HEK293 (cell line): ENCODE measurements at regions not wholly inside any gene's neighbourhood (a gene's known extent, or its start where the extent isn't known, plus 50 kb on each side); places are given as distances from the start of the nearest gene placed in this dataset.

Source experiments
- CTCF ChIA-PET: fragments of 350-600 bp; formaldehyde crosslinking; extraction: SDS; loops from one replicate; lab custom pipeline; 2021; ENCODE audit warnings: antibody characterized with exemption; lab: Yijun Ruan, JAX
- POLR2A ChIA-PET: fragments of 300-600 bp; formaldehyde crosslinking; extraction: SDS; loops from one replicate; lab custom pipeline; 2020; ENCODE audit warnings: antibody characterized with exemption, inconsistent platforms; lab: Yijun Ruan, JAX
- H3K27ac ChIP-seq: fragments of 200-500 bp; sonication (Bioruptor generic); 2 replicates; pipeline ENCODE4 v1.5.1; 2014; ENCODE audit warnings: low read depth, low read length, control low read depth, inconsistent platforms; ENCODE audit errors: extremely low read depth
- H3K36me3 ChIP-seq, 2 experiments: fragments of 200-500 bp in 1 of 2; sonication (Bioruptor generic) in 1 of 2; 1 replicate in 1 of 2; 2 replicates in 1 of 2; pipeline ENCODE4 v1.5.1; 2014 to 2017; ENCODE audit warnings: inconsistent platforms in 2 of 2, low read length in 2 of 2; ENCODE audit not compliant: control insufficient read depth in 2 of 2, insufficient read depth in 1 of 2
- H3K4me1 ChIP-seq: fragments of 200-500 bp; sonication (Bioruptor generic); 2 replicates; pipeline ENCODE4 v1.5.1; 2014; ENCODE audit warnings: mild to moderate bottlenecking, low read length, inconsistent platforms; ENCODE audit not compliant: control insufficient read depth, insufficient read depth
- H3K4me3 ChIP-seq: 2 replicates; pipeline ENCODE4 v1.5.1; 2011; ENCODE audit warnings: low read depth, mild to moderate bottlenecking, control low read depth, low read length, moderate library complexity
- H3K9me3 ChIP-seq: fragments of 200-500 bp; sonication (Bioruptor generic); 2 replicates; pipeline ENCODE4 v1.5.1; 2014; ENCODE audit warnings: low read depth, low read length, inconsistent platforms; ENCODE audit not compliant: control insufficient read depth, insufficient read depth
- GFI1B ChIP-seq: fragments of 450-650 bp; formaldehyde crosslinking; IDR thresholded peaks from 2 replicates; pipeline ENCODE4 v1.5.1; 2016; ENCODE audit warnings: missing biosample characterization, missing genetic modification characterization
- GLI4 ChIP-seq: fragments of 450-650 bp; formaldehyde crosslinking; IDR thresholded peaks from 2 replicates; pipeline ENCODE4 v1.5.1; 2016; ENCODE audit warnings: missing biosample characterization, missing genetic modification characterization
- MEIS1 ChIP-seq: sonication (generic); formaldehyde crosslinking; IDR thresholded peaks from 2 replicates; pipeline ENCODE4 v1.8.1; 2022; ENCODE audit warnings: missing genetic modification reagents, mild to moderate bottlenecking, borderline replicate concordance
- YY1 ChIP-seq: fragments of 450-650 bp; formaldehyde crosslinking; IDR thresholded peaks from 2 replicates; pipeline ENCODE4 v1.5.1; 2018; ENCODE audit warnings: missing biosample characterization, missing genetic modification characterization
- ZBTB17 ChIP-seq: fragments of 450-650 bp; formaldehyde crosslinking; IDR thresholded peaks from 2 replicates; pipeline ENCODE4 v1.5.1; 2016; ENCODE audit warnings: missing biosample characterization, missing genetic modification characterization
- ZFP3 ChIP-seq: fragments of 450-650 bp; formaldehyde crosslinking; IDR thresholded peaks from 2 replicates; pipeline ENCODE4 v1.5.1; 2016; ENCODE audit warnings: low read depth, missing biosample characterization, missing genetic modification characterization
- ZFP69B ChIP-seq: fragments of 450-650 bp; formaldehyde crosslinking; IDR thresholded peaks from 2 replicates; pipeline ENCODE4 v1.5.1; 2016; ENCODE audit warnings: missing biosample characterization, missing genetic modification characterization
- ZNF16 ChIP-seq: fragments of 450-650 bp; formaldehyde crosslinking; IDR thresholded peaks from 2 replicates; pipeline ENCODE4 v1.5.1; 2016; ENCODE audit warnings: low read depth, missing biosample characterization, missing genetic modification characterization
- ZNF174 ChIP-seq: fragments of 450-650 bp; formaldehyde crosslinking; IDR thresholded peaks from 2 replicates; pipeline ENCODE4 v1.5.0; 2017; ENCODE audit warnings: missing biosample characterization, mild to moderate bottlenecking, missing genetic modification characterization
- ZNF202 ChIP-seq: fragments of 450-650 bp; formaldehyde crosslinking; IDR thresholded peaks from 2 replicates; pipeline ENCODE4 v1.5.1; 2016; ENCODE audit warnings: missing biosample characterization, missing genetic modification characterization, borderline replicate concordance
- ZNF391 ChIP-seq: fragments of 450-650 bp; formaldehyde crosslinking; IDR thresholded peaks from 2 replicates; pipeline ENCODE4 v1.5.1; 2016; ENCODE audit warnings: low read depth, missing biosample characterization, missing genetic modification characterization, borderline replicate concordance
- ZNF404 ChIP-seq: fragments of 450-650 bp; formaldehyde crosslinking; IDR thresholded peaks from 2 replicates; pipeline ENCODE4 v1.5.1; 2017; ENCODE audit warnings: missing biosample characterization, missing genetic modification characterization
- ZNF560 ChIP-seq: fragments of 450-650 bp; formaldehyde crosslinking; IDR thresholded peaks from 2 replicates; pipeline ENCODE4 v1.5.1; 2017; ENCODE audit warnings: missing biosample characterization, missing genetic modification characterization, borderline replicate concordance
- ZNF585B ChIP-seq: fragments of 450-650 bp; formaldehyde crosslinking; IDR thresholded peaks from 2 replicates; pipeline ENCODE4 v1.5.1; 2016; ENCODE audit warnings: missing biosample characterization, missing genetic modification characterization
- ZNF654 ChIP-seq: fragments of 450-650 bp; formaldehyde crosslinking; IDR thresholded peaks from 2 replicates; pipeline ENCODE4 v1.5.1; 2016; ENCODE audit warnings: low read depth, missing biosample characterization, missing genetic modification characterization
- TF ChIP-seq, protein P1 (sequence below): fragments of 450-650 bp; formaldehyde crosslinking; IDR thresholded peaks from 2 replicates; pipeline ENCODE4 v1.5.1; 2016; ENCODE audit warnings: missing biosample characterization, missing genetic modification characterization
- TF ChIP-seq, protein P2 (sequence below): fragments of 450-650 bp; formaldehyde crosslinking; IDR thresholded peaks from 2 replicates; pipeline ENCODE4 v1.5.1; 2016; ENCODE audit warnings: missing biosample characterization, missing genetic modification characterization, borderline replicate concordance
- TF ChIP-seq, protein P3 (sequence below): fragments of 450-650 bp; formaldehyde crosslinking; IDR thresholded peaks from 2 replicates; pipeline ENCODE4 v1.5.1; 2016; ENCODE audit warnings: missing biosample characterization, missing genetic modification characterization

DNA sequence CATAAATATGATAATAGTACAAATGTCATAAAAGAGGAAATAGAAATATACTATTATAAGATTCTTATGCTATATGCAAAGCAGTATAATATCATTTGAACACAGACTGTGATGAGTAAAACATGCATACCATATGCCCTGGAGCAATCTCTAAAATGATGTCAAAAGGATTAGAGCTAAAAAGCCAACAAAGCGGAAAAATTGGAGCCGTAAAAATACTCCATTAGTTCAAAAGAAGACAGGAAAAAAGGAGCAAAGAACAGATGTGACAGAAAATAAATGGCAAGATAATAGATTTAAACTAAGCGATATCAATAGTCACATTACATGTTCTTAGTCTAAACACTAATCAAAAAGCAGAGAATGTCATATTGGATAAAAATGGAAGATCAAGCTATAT, 191.0 kb upstream of the PLPP4 start:
- ChIA-PET POLR2A (no interaction called here), CTCF (interaction anchor here (1.9 kb wide), 1 partner anchor 44 kb away, joined by 5 read pairs; no protein-coding TSS in a partner anchor)
- TF ChIP-seq GFI1B (tag by site-specific recombination), result no peak
- no peak for TF ChIP-seq ZBTB17 (tag by site-specific recombination)
- TF ChIP-seq ZFP3, result no peak
- TF ChIP-seq ZNF404 (tag by site-specific recombination), result no peak
- no peak for TF ChIP-seq MEIS1 (CRISPR knock-in tag)
- TF ChIP-seq ZFP69B (tag by site-specific recombination), result no peak
- no peak for TF ChIP-seq ZNF202 (tag by site-specific recombination)
- no peak for TF ChIP-seq ZNF654
- TF ChIP-seq ZNF16, result no peak
- no peak for TF ChIP-seq GLI4
- TF ChIP-seq ZNF585B (tag by site-specific recombination), result no peak
- TF ChIP-seq, protein P1, sequence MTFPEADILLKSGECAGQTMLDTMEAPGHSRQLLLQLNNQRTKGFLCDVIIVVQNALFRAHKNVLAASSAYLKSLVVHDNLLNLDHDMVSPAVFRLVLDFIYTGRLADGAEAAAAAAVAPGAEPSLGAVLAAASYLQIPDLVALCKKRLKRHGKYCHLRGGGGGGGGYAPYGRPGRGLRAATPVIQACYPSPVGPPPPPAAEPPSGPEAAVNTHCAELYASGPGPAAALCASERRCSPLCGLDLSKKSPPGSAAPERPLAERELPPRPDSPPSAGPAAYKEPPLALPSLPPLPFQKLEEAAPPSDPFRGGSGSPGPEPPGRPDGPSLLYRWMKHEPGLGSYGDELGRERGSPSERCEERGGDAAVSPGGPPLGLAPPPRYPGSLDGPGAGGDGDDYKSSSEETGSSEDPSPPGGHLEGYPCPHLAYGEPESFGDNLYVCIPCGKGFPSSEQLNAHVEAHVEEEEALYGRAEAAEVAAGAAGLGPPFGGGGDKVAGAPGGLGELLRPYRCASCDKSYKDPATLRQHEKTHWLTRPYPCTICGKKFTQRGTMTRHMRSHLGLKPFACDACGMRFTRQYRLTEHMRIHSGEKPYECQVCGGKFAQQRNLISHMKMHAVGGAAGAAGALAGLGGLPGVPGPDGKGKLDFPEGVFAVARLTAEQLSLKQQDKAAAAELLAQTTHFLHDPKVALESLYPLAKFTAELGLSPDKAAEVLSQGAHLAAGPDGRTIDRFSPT (tag by site-specific recombination), result no peak
- TF ChIP-seq ZNF174 (tag by site-specific recombination), result no peak
- TF ChIP-seq, protein P2, sequence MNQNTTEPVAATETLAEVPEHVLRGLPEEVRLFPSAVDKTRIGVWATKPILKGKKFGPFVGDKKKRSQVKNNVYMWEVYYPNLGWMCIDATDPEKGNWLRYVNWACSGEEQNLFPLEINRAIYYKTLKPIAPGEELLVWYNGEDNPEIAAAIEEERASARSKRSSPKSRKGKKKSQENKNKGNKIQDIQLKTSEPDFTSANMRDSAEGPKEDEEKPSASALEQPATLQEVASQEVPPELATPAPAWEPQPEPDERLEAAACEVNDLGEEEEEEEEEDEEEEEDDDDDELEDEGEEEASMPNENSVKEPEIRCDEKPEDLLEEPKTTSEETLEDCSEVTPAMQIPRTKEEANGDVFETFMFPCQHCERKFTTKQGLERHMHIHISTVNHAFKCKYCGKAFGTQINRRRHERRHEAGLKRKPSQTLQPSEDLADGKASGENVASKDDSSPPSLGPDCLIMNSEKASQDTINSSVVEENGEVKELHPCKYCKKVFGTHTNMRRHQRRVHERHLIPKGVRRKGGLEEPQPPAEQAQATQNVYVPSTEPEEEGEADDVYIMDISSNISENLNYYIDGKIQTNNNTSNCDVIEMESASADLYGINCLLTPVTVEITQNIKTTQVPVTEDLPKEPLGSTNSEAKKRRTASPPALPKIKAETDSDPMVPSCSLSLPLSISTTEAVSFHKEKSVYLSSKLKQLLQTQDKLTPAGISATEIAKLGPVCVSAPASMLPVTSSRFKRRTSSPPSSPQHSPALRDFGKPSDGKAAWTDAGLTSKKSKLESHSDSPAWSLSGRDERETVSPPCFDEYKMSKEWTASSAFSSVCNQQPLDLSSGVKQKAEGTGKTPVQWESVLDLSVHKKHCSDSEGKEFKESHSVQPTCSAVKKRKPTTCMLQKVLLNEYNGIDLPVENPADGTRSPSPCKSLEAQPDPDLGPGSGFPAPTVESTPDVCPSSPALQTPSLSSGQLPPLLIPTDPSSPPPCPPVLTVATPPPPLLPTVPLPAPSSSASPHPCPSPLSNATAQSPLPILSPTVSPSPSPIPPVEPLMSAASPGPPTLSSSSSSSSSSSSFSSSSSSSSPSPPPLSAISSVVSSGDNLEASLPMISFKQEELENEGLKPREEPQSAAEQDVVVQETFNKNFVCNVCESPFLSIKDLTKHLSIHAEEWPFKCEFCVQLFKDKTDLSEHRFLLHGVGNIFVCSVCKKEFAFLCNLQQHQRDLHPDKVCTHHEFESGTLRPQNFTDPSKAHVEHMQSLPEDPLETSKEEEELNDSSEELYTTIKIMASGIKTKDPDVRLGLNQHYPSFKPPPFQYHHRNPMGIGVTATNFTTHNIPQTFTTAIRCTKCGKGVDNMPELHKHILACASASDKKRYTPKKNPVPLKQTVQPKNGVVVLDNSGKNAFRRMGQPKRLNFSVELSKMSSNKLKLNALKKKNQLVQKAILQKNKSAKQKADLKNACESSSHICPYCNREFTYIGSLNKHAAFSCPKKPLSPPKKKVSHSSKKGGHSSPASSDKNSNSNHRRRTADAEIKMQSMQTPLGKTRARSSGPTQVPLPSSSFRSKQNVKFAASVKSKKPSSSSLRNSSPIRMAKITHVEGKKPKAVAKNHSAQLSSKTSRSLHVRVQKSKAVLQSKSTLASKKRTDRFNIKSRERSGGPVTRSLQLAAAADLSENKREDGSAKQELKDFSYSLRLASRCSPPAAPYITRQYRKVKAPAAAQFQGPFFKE (tag by site-specific recombination), result no peak
- TF ChIP-seq ZNF391 (tag by site-specific recombination), result no peak
- no peak for TF ChIP-seq YY1 (tag by site-specific recombination)
- TF ChIP-seq, protein P3, sequence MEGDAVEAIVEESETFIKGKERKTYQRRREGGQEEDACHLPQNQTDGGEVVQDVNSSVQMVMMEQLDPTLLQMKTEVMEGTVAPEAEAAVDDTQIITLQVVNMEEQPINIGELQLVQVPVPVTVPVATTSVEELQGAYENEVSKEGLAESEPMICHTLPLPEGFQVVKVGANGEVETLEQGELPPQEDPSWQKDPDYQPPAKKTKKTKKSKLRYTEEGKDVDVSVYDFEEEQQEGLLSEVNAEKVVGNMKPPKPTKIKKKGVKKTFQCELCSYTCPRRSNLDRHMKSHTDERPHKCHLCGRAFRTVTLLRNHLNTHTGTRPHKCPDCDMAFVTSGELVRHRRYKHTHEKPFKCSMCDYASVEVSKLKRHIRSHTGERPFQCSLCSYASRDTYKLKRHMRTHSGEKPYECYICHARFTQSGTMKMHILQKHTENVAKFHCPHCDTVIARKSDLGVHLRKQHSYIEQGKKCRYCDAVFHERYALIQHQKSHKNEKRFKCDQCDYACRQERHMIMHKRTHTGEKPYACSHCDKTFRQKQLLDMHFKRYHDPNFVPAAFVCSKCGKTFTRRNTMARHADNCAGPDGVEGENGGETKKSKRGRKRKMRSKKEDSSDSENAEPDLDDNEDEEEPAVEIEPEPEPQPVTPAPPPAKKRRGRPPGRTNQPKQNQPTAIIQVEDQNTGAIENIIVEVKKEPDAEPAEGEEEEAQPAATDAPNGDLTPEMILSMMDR (tag by site-specific recombination), result no peak
- TF ChIP-seq ZNF560, result no peak
- Histone ChIP-seq H3K36me3 (no peaks in the 10 kb centered on the region), H3K9me3 (no peaks in the 10 kb centered on the region), H3K4me1 (no peaks in the 10 kb centered on the region), H3K27ac (no peak overlapping the region), H3K4me3 (no peak overlapping the region)
